GM23338 (cell line): ENCODE measurements at regions not wholly inside any gene's neighbourhood (a gene's known extent, or its start where the extent isn't known, plus 50 kb on each side); places are given as distances from the start of the nearest gene placed in this dataset.

ENCODE experiments used
- ATAC-seq: fragments of 200-7000 bp; cut with Tn5 transposase; 3 replicates; pipeline ENCODE4 v1.9.1; 2020
- DNase-seq: peaks from one replicate; pipeline ENCODE4 v3.0.0-alpha.2; 2015; ENCODE audit warnings: low spot score
- H2AFZ ChIP-seq: fragments of 200-600 bp; sonication (generic); 2 replicates; pipeline ENCODE4 v1.8.0; 2016; ENCODE audit warnings: antibody characterized with exemption, mild to moderate bottlenecking, moderate library complexity
- H3F3A ChIP-seq: fragments of 200-600 bp; sonication (generic); replicated peaks from 2 replicates; pipeline ENCODE4 v1.8.0; 2017; ENCODE audit warnings: antibody characterized with exemption, mixed run types, low read depth
- H3K27ac ChIP-seq: fragments of 200-600 bp; sonication (generic); 2 replicates; pipeline ENCODE4 v1.6.1; 2016; ENCODE audit warnings: low read depth
- H3K27me3 ChIP-seq: fragments of 200-600 bp; sonication (generic); 2 replicates; pipeline ENCODE4 v1.8.0; 2016; ENCODE audit warnings: mild to moderate bottlenecking, mixed run types, moderate library complexity; ENCODE audit not compliant: insufficient read depth
- H3K36me3 ChIP-seq: fragments of 200-600 bp; sonication (generic); 2 replicates; pipeline ENCODE4 v1.8.0; 2016; ENCODE audit warnings: mild to moderate bottlenecking; ENCODE audit not compliant: insufficient read depth
- H3K4me1 ChIP-seq: fragments of 200-600 bp; sonication (generic); 2 replicates; pipeline ENCODE4 v1.8.0; 2016; ENCODE audit warnings: mild to moderate bottlenecking, moderate library complexity; ENCODE audit not compliant: insufficient read depth
- H3K4me2 ChIP-seq: fragments of 200-600 bp; sonication (generic); 2 replicates; pipeline ENCODE4 v1.7.1; 2017; ENCODE audit warnings: mixed run types
- H3K4me3 ChIP-seq: fragments of 200-600 bp; sonication (generic); 2 replicates; pipeline ENCODE4 v1.6.1; 2016; ENCODE audit warnings: mixed run types
- H3K79me2 ChIP-seq: fragments of 200-600 bp; sonication (generic); replicated peaks from 2 replicates; pipeline ENCODE4 v1.8.0; 2017; ENCODE audit warnings: mild to moderate bottlenecking; ENCODE audit not compliant: insufficient read depth
- H3K9me2 ChIP-seq: fragments of 200-600 bp; sonication (generic); 2 replicates; pipeline ENCODE4 v1.8.0; 2017; ENCODE audit not compliant: insufficient read depth
- H4K20me1 ChIP-seq: fragments of 200-600 bp; sonication (generic); replicated peaks from 2 replicates; pipeline ENCODE4 v1.8.0; 2017; ENCODE audit warnings: mild to moderate bottlenecking; ENCODE audit not compliant: insufficient read depth
- H3K27ac Mint-ChIP-seq: 2 replicates; pipeline ENCODE4 v1.8.0; 2020; ENCODE audit warnings: inconsistent platforms, mild to moderate bottlenecking, moderate library complexity, mixed read lengths
- H3K27me3 Mint-ChIP-seq: 3 replicates; pipeline ENCODE4 v1.8.0; 2022; ENCODE audit warnings: low read depth, mild to moderate bottlenecking, moderate library complexity, mixed read lengths, inconsistent platforms; ENCODE audit not compliant: insufficient read depth, poor library complexity
- H3K36me3 Mint-ChIP-seq: 3 replicates; pipeline ENCODE4 v1.8.0; 2021; ENCODE audit warnings: low read depth, mild to moderate bottlenecking, inconsistent platforms, moderate library complexity, mixed read lengths
- H3K4me1 Mint-ChIP-seq: 3 replicates; pipeline ENCODE4 v1.8.0; 2020; ENCODE audit warnings: mild to moderate bottlenecking, inconsistent platforms, mixed read lengths
- H3K4me3 Mint-ChIP-seq: 3 replicates; pipeline ENCODE4 v1.8.0; 2021; ENCODE audit warnings: moderate library complexity, mild to moderate bottlenecking, inconsistent platforms, mixed read lengths
- H3K9me3 Mint-ChIP-seq: 3 replicates; pipeline ENCODE4 v1.8.0; 2020; ENCODE audit warnings: moderate library complexity, mild to moderate bottlenecking, inconsistent platforms, mixed read lengths
- CREB1 ChIP-seq: fragments of 250-450 bp; sonication (Bioruptor Pico); IDR thresholded peaks from 2 replicates; pipeline ENCODE4 v1.5.0; 2020; ENCODE audit warnings: low read depth, mild to moderate bottlenecking, moderate library complexity
- EZH2phosphoT487 ChIP-seq: fragments of 200-600 bp; sonication (generic); IDR thresholded peaks from one replicate; pipeline ENCODE4 v1.8.1; 2018; ENCODE audit warnings: antibody characterized with exemption; ENCODE audit not compliant: unreplicated experiment
- JUNB ChIP-seq: IDR thresholded peaks from one replicate; pipeline ENCODE4 v1.6.1; 2016; ENCODE audit warnings: antibody characterized with exemption; ENCODE audit not compliant: unreplicated experiment
- STAT1 ChIP-seq: IDR thresholded peaks from one replicate; pipeline ENCODE4 v1.6.1; 2016; ENCODE audit warnings: antibody characterized with exemption; ENCODE audit not compliant: unreplicated experiment

GRCh38 chr17:74153456-74153810, 50.0 kb upstream of the RPL38 start:
- Histone ChIP-seq H3K27ac (no peak overlapping the region), H3F3A (no peaks in the 10 kb centered on the region), H3K79me2 (no peaks in the 10 kb centered on the region), H3K4me2 (no peak overlapping the region), H4K20me1 (no peaks in the 10 kb centered on the region), H3K4me1 (peaks cover 8% of the 10 kb centered on the region), H3K4me3 (no peak overlapping the region), H3K36me3 (no peaks in the 10 kb centered on the region), H3K9me2 (no peaks in the 10 kb centered on the region; the same call in 1 of the 2 replicates), H3K27me3 (no peaks in the 10 kb centered on the region), H2AFZ (no peak overlapping the region)
- ATAC-seq (no peak), DNase-seq (no peak)
- H3K27ac Mint-ChIP-seq: no peak overlapping the region
- no peaks in the 10 kb centered on the region for H3K36me3 Mint-ChIP-seq
- H3K4me1 Mint-ChIP-seq: peaks cover 12% of the 10 kb centered on the region
- no peak overlapping the region for H3K4me3 Mint-ChIP-seq
- peaks cover 7% of the 10 kb centered on the region for H3K27me3 Mint-ChIP-seq
- peaks cover 3% of the 10 kb centered on the region; the same call in 2 of the 3 replicates for H3K9me3 Mint-ChIP-seq
- no peak for TF ChIP-seq EZH2phosphoT487
- TF ChIP-seq JUNB: no peak
- no peak for TF ChIP-seq STAT1
- TF ChIP-seq CREB1 (CRISPR knock-in tag): no peak
